Prostate gland (tissue), 2 donors: ENCODE measurements at regions not wholly inside any gene's neighbourhood (a gene's known extent, or its start where the extent isn't known, plus 50 kb on each side); places are given as distances from the start of the nearest gene placed in this dataset.
"Not testable (repeated sequence)": the region's sequence is repeated elsewhere in the genome, so short reads cannot be mapped to it uniquely, and the experiment has no call there.

Experiments
- POLR2A ChIP-seq: fragments of 450-650 bp; IDR thresholded peaks from one replicate; pipeline ENCODE4 v1.6.1; 2016; ENCODE audit warnings: antibody characterized with exemption, mild to moderate bottlenecking
- TF ChIP-seq, protein P1 (sequence below), 4 experiments: fragments of 200-600 bp in 2 of 4; fragments of 450-650 bp in 2 of 4; sonication (generic) in 2 of 4; IDR thresholded peaks; 1 replicate in 3 of 4; 2 replicates in 1 of 4; pipeline ENCODE4 v1.5.1; 2016 to 2019; ENCODE audit warnings: antibody characterized with exemption in 4 of 4, mild to moderate bottlenecking in 2 of 4, moderate library complexity in 2 of 4

DNA sequence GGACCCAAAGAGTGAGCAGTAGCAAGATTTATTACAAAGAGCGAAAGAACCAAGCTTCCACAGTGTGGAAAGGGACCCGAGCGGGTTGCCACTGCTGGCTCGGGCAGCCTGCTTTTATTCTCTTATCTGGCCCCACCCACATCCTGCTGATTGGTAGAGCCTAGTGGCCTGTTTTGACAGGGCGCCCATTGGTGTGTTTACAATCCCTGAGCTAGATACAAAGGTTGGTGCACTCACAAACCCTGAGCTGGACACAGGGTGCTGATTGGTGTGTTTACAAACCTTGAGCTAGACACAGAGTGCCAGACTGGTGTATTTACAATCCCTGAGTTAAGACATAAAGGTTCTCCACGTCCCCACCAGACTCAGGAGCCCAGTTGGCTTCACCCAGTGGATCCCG is 676.9 kb downstream of the SI start:
- TF ChIP-seq, protein P1, sequence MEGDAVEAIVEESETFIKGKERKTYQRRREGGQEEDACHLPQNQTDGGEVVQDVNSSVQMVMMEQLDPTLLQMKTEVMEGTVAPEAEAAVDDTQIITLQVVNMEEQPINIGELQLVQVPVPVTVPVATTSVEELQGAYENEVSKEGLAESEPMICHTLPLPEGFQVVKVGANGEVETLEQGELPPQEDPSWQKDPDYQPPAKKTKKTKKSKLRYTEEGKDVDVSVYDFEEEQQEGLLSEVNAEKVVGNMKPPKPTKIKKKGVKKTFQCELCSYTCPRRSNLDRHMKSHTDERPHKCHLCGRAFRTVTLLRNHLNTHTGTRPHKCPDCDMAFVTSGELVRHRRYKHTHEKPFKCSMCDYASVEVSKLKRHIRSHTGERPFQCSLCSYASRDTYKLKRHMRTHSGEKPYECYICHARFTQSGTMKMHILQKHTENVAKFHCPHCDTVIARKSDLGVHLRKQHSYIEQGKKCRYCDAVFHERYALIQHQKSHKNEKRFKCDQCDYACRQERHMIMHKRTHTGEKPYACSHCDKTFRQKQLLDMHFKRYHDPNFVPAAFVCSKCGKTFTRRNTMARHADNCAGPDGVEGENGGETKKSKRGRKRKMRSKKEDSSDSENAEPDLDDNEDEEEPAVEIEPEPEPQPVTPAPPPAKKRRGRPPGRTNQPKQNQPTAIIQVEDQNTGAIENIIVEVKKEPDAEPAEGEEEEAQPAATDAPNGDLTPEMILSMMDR (IDR thresholded peaks at IDR 0.05), result not testable (repeated sequence)
- TF ChIP-seq POLR2A, result not testable (repeated sequence)
